ENCODE measurements at regions not wholly inside any gene's neighbourhood (a gene's known extent, or its start where the extent isn't known, plus 50 kb on each side); places are given as distances from the start of the nearest gene placed in this dataset.

- ATAC-seq = no peak
- Histone ChIP-seq H3K27me3 (ENCODE audit: control insufficient read depth in 2 of 2, insufficient read depth in 2 of 2, low read length in 2 of 2) (no peaks in the 10 kb centered on the region), H3K4me1 (replicated peaks in 1 of 2; ENCODE audit: control insufficient read depth in 2 of 2, insufficient read depth in 2 of 2, low read length in 2 of 2) (no peaks in the 10 kb centered on the region), H2AFZ (ENCODE audit: low read depth, low read length) (no peak overlapping the region), H3K9me1 (ENCODE audit: control insufficient read depth, insufficient read depth, low read length) (no peaks in the 10 kb centered on the region), H3K9ac (ENCODE audit: insufficient read depth in 1 of 2, low read depth in 2 of 2, low read length in 2 of 2) (no peak overlapping the region), H3K27ac (ENCODE audit: extremely low read depth, low read depth, low read length) (no peak overlapping the region), H3K9me3 (replicated peaks; ENCODE audit: control insufficient read depth, insufficient read depth, low read depth, low read length) (no peaks in the 10 kb centered on the region), H3K79me2 (ENCODE audit: control insufficient read depth, insufficient read depth, low read length) (no peaks in the 10 kb centered on the region), H3K36me3 (ENCODE audit: control insufficient read depth, insufficient read depth, low read length) (no peaks in the 10 kb centered on the region), H3K4me3 (no peak overlapping the region), H3K4me2 (ENCODE audit: insufficient read depth, low read length) (no peak overlapping the region), H4K20me1 (replicated peaks; ENCODE audit: control insufficient read depth, insufficient read depth, low read length) (no peaks in the 10 kb centered on the region)
- 20% methylated on average over 3 of the region's 3 CpGs for WGBS (ENCODE audit: insufficient coverage, low coverage, missing lambda C conversion rate)
- in situ Hi-C loops (cut with MboI) (no loop called here), intact Hi-C loops (cut with micrococcal nuclease) (no loop called here)
- no TSS peak for BruUV-seq (replicated peaks)
- ChIA-PET CTCF (ENCODE audit: low intra/inter-chr PET ratio) (no interaction called here), POLR2A (no interaction called here)
- FAIRE-seq = no peak
- no peak for DNase-seq (ENCODE audit: extremely low read depth in 1 of 4, low spot score in 3 of 4)
- TF ChIP-seq ZNF444 (CRISPR knock-in tag; IDR thresholded peaks at IDR 0.05) = no peak
- TF ChIP-seq POLR2AphosphoS5 (IDR thresholded peaks at IDR 0.05; ENCODE audit: control insufficient read depth, insufficient read depth, low read depth, low read length) = no peak
- TF ChIP-seq HDAC8 (tag; IDR thresholded peaks at IDR 0.05) = no peak
- no peak for TF ChIP-seq SMAD2 (IDR thresholded peaks at IDR 0.05; ENCODE audit: low read depth, low read length)
- no peak for TF ChIP-seq ZZZ3 (IDR thresholded peaks at IDR 0.05)
- peak; percentile 81 for TF ChIP-seq ZNF146 (CRISPR knock-in tag; IDR thresholded peaks at IDR 0.05; ENCODE audit: unreplicated experiment)
- no peak for TF ChIP-seq HMGN3 (IDR thresholded peaks at IDR 0.05; ENCODE audit: borderline replicate concordance, extremely low read depth, insufficient read length, low read depth, low read length)
- TF ChIP-seq, protein P1, sequence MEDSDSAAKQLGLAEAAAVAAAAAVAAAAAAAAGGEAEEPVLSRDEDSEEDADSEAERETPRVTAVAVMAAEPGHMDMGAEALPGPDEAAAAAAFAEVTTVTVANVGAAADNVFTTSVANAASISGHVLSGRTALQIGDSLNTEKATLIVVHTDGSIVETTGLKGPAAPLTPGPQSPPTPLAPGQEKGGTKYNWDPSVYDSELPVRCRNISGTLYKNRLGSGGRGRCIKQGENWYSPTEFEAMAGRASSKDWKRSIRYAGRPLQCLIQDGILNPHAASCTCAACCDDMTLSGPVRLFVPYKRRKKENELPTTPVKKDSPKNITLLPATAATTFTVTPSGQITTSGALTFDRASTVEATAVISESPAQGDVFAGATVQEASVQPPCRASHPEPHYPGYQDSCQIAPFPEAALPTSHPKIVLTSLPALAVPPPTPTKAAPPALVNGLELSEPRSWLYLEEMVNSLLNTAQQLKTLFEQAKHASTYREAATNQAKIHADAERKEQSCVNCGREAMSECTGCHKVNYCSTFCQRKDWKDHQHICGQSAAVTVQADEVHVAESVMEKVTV (CRISPR knock-in tag; IDR thresholded peaks at IDR 0.05) = no peak
- no peak for TF ChIP-seq CBX1 (IDR thresholded peaks at IDR 0.05; ENCODE audit: low read depth)
- no peak for TF ChIP-seq L3MBTL2 (IDR thresholded peaks at IDR 0.05)
- TF ChIP-seq ZNF76 (CRISPR knock-in tag; IDR thresholded peaks at IDR 0.05; ENCODE audit: borderline replicate concordance) = no peak
- 0 out of 3 replicates have a peak, but pooled peaks of 1 of the 2 experiments have one; percentile 30 for TF ChIP-seq CBX3 (IDR thresholded peaks at IDR 0.05; ENCODE audit: borderline replicate concordance in 1 of 2, low read length in 2 of 2)
- TF ChIP-seq POLR2H (tag; IDR thresholded peaks at IDR 0.05; ENCODE audit: low read depth) = no peak
- TF ChIP-seq ZFP91 (CRISPR knock-in tag; IDR thresholded peaks at IDR 0.05) = no peak
- peak; percentile 72 for TF ChIP-seq RBM25 (IDR thresholded peaks at IDR 0.05; ENCODE audit: low read depth, low read length, severe bottlenecking)
- TF ChIP-seq, protein P2, sequence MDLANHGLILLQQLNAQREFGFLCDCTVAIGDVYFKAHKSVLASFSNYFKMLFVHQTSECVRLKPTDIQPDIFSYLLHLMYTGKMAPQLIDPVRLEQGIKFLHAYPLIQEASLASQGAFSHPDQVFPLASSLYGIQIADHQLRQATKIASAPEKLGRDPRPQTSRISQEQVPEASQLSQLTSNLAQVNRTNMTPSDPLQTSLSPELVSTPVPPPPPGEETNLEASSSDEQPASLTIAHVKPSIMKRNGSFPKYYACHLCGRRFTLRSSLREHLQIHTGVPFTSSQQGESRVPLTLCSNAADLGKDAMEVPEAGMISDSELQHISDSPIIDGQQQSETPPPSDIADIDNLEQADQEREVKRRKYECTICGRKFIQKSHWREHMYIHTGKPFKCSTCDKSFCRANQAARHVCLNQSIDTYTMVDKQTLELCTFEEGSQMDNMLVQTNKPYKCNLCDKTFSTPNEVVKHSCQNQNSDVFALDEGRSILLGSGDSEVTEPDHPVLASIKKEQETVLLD (IDR thresholded peaks at IDR 0.05) = no peak
- TF ChIP-seq BRF2 (IDR thresholded peaks at IDR 0.05; ENCODE audit: borderline replicate concordance, insufficient read depth, insufficient read length) = no peak
Observed at GRCh38 chrX:121110536-121110935, 63.1 kb downstream of the GLUD2 start.

All from K562 (cell line).